Cardiac muscle cell (in vitro differentiated cells and primary cell): ENCODE measurements at regions not wholly inside any gene's neighbourhood (a gene's known extent, or its start where the extent isn't known, plus 50 kb on each side); places are given as distances from the start of the nearest gene placed in this dataset.
A peak's percentile ranks its signal among the peaks of the same experiment; 100 is the strongest.

Source experiments
- DNase-seq, 2 donors: peaks; one replicate each; pipeline versions ENCODE4 v3.0.0 to v3.0.0-alpha.2; 2010 to 2017; ENCODE audit warnings: low read depth in 1 of 2, low spot score in 1 of 2
- H3K27ac ChIP-seq: fragments of 200-600 bp; sonication (generic); 2 replicates; pipeline ENCODE4 v1.5.1; 2016
- H3K27me3 ChIP-seq: fragments of 200-600 bp; sonication (generic); 2 replicates; pipeline ENCODE4 v1.6.0; 2016; ENCODE audit warnings: control low read depth
- H3K36me3 ChIP-seq: fragments of 200-600 bp; sonication (generic); 2 replicates; pipeline ENCODE4 v1.5.1; 2016; ENCODE audit warnings: control low read depth
- H3K4me1 ChIP-seq: fragments of 200-600 bp; sonication (generic); 2 replicates; pipeline ENCODE4 v1.8.1; 2017; ENCODE audit warnings: low read depth, mild to moderate bottlenecking, mixed run types
- H3K4me3 ChIP-seq: fragments of 200-600 bp; sonication (generic); 2 replicates; pipeline ENCODE4 v1.5.1; 2016; ENCODE audit warnings: mild to moderate bottlenecking
- H3K9me3 ChIP-seq: fragments of 200-600 bp; sonication (generic); 2 replicates; pipeline ENCODE4 v1.5.1; 2017; ENCODE audit warnings: low read depth, mild to moderate bottlenecking, control low read depth
- TF ChIP-seq, protein P1 (sequence below): IDR thresholded peaks from 2 replicates; pipeline ENCODE4 v1.5.1; 2012; ENCODE audit warnings: low read depth, mild to moderate bottlenecking, low read length

GRCh38 chr3:106342386-106342785 lies 473.6 kb upstream of the CBLB start:
- H3K36me3 ChIP-seq, result no peaks in the 10 kb centered on the region
- DNase-seq, result no peak

GRCh38 chr3:106343811-106344210 lies 475.0 kb upstream of the CBLB start:
- no peak for DNase-seq
- Histone ChIP-seq H3K9me3 (no peaks in the 10 kb centered on the region), H3K4me3 (no peak overlapping the region), H3K36me3 (no peaks in the 10 kb centered on the region), H3K4me1 (peaks cover 11% of the 10 kb centered on the region), H3K27ac (no peak overlapping the region), H3K27me3 (no peaks in the 10 kb centered on the region)
- TF ChIP-seq, protein P1, sequence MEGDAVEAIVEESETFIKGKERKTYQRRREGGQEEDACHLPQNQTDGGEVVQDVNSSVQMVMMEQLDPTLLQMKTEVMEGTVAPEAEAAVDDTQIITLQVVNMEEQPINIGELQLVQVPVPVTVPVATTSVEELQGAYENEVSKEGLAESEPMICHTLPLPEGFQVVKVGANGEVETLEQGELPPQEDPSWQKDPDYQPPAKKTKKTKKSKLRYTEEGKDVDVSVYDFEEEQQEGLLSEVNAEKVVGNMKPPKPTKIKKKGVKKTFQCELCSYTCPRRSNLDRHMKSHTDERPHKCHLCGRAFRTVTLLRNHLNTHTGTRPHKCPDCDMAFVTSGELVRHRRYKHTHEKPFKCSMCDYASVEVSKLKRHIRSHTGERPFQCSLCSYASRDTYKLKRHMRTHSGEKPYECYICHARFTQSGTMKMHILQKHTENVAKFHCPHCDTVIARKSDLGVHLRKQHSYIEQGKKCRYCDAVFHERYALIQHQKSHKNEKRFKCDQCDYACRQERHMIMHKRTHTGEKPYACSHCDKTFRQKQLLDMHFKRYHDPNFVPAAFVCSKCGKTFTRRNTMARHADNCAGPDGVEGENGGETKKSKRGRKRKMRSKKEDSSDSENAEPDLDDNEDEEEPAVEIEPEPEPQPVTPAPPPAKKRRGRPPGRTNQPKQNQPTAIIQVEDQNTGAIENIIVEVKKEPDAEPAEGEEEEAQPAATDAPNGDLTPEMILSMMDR, result no peak

More at GRCh38 chr3:106342386-106342785, 473.6 kb upstream of the CBLB start:
- Histone ChIP-seq H3K27me3 (no peaks in the 10 kb centered on the region), H3K27ac (no peak overlapping the region), H3K4me3 (no peak overlapping the region), H3K4me1 (no peaks in the 10 kb centered on the region), H3K9me3 (no peaks in the 10 kb centered on the region)
- TF ChIP-seq, protein P1, result no peak

DNA sequence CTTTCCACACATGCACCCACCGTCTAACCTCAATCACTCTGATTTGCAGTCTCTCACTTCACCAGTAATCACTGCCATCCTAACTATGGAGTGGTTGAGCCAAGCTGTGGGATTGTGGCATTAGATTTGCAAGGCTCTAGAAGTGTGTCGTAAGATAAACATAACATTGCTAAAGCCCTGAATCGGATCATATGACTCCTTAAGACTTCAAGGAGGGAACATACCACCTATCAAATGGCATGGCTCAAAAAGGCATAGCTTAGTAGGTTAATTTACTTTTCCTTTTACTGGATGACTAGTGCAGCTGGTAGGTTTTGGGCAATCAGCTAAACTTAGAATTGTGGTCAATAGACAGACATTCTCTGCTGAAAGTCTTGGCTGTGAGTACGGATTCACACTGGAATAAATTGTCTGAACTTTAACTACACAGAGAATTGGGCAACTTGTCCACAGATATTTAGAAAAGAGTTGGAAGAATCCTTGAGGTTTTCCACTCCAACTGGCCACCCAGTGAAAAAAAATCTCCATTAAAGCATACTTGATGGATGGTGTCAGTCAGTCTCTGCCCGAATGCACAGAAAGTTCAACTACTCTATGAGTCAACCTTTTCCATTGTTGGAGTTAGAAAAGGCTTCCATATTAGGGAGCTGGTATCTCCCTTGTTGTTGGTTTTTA lies 476.7 kb upstream of the CBLB start:
- Histone ChIP-seq H3K9me3 (no peaks in the 10 kb centered on the region), H3K27ac (no peak overlapping the region), H3K4me1 (peaks cover 18% of the 10 kb centered on the region), H3K4me3 (no peak overlapping the region), H3K36me3 (no peaks in the 10 kb centered on the region), H3K27me3 (no peaks in the 10 kb centered on the region)
- peak in 1 of 2 donors; percentile 94 for DNase-seq
- TF ChIP-seq, protein P1, result no peak

GRCh38 chr3:106347350-106347749 lies 478.5 kb upstream of the CBLB start:
- peak overlapping the region; percentile 4 for H3K27ac ChIP-seq
- DNase-seq, result no peak
- peaks cover 18% of the 10 kb centered on the region for H3K4me1 ChIP-seq
- no peaks in the 10 kb centered on the region for H3K27me3 ChIP-seq
- H3K36me3 ChIP-seq, result no peaks in the 10 kb centered on the region
- TF ChIP-seq, protein P1, result no peak
- no peak overlapping the region for H3K4me3 ChIP-seq
- no peaks in the 10 kb centered on the region for H3K9me3 ChIP-seq

DNA sequence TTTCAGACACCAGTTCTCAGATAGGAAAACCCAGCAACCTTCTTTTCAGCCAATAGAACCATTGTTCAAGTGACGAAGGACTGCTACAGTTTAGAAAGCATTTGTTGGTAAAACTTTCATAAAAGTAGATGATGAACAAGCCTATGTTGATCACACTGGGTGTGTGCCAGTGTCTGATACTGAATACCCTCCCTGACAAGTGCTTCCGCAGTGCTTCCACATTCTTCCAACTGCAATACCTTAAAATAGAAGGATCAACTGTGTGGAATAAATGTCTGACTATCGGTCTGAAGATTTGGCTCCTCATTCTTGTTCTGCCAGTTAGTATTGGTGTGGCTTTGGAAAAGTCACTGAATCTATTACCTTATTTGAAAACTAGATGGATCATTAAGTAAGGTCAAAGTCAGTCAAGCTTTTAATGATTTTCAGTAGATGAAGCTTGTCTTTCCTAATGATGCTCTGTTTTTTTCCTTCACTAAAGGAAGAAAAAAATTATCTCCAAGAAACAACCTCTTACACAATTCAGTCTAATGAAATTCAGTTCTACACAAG lies 479.4 kb upstream of the CBLB start:
- H3K4me3 ChIP-seq, result no peak overlapping the region
- no peak overlapping the region for H3K27ac ChIP-seq

More for the DNA sequence above, 479.4 kb upstream of the CBLB start:
- Histone ChIP-seq H3K36me3 (no peaks in the 10 kb centered on the region), H3K9me3 (no peaks in the 10 kb centered on the region), H3K4me1 (peaks cover 18% of the 10 kb centered on the region), H3K27me3 (no peaks in the 10 kb centered on the region)
- peak in 1 of 2 donors; percentile 20 for DNase-seq
- TF ChIP-seq, protein P1, result no peak
